GM12878 (cell line): ENCODE measurements at regions not wholly inside any gene's neighbourhood (a gene's known extent, or its start where the extent isn't known, plus 50 kb on each side); places are given as distances from the start of the nearest gene placed in this dataset.

Source experiments
- ATAC-seq: fragments of 200-7000 bp; cut with Tn5 transposase; 3 replicates; pipeline ENCODE4 v1.9.1; 2020; ENCODE audit warnings: mild to moderate bottlenecking, moderate library complexity
- BruUV-seq: library from RNA; stranded (reverse); fragments of 400-500 nt; replicated peaks from 2 replicates; lab custom pipeline; 2021; lab: Mats Ljungman, UMichigan
- CTCF ChIA-PET: fragments of 300-600 bp; sonication (Branson Sonifier 250); formaldehyde crosslinking; extraction: SDS; loops from one replicate; lab custom pipeline; 2021; ENCODE audit warnings: inconsistent platforms; lab: Yijun Ruan, JAX
- POLR2A ChIA-PET: fragments of 350-600 bp; formaldehyde crosslinking; extraction: SDS; loops from one replicate; lab custom pipeline; 2021; ENCODE audit warnings: inconsistent platforms; lab: Charles Lee
- RAD21 ChIA-PET: fragments of 300-600 bp; sonication (Branson Sonifier 250); formaldehyde crosslinking; loops from one replicate; lab custom pipeline; 2023; ENCODE audit warnings: antibody characterized with exemption; ENCODE audit not compliant: unreplicated experiment; lab: Charles Lee
- SMC1A ChIA-PET: fragments of 300-600 bp; sonication (Branson Sonifier 250); formaldehyde crosslinking; loops from one replicate; lab custom pipeline; 2023; ENCODE audit not compliant: unreplicated experiment, uncharacterized antibody; lab: Charles Lee
- DNase-seq: peaks from one replicate; pipeline ENCODE4 v3.0.0-alpha.2; 2011; ENCODE audit warnings: low read depth, low spot score
- FAIRE-seq: peaks from 3 replicates; lab custom pipeline; 2011; peaks lifted over from hg19 to GRCh38; lab: Jason Lieb, UNC
- H2AFZ ChIP-seq: 2 replicates; pipeline ENCODE4 v1.6.0; 2011; ENCODE audit warnings: low read depth, low read length, control low read depth; ENCODE audit not compliant: control insufficient read depth
- H3K27ac ChIP-seq: 2 replicates; pipeline ENCODE4 v1.5.1; 2011; ENCODE audit warnings: control low read depth; ENCODE audit not compliant: control insufficient read depth, insufficient read depth
- H3K27me3 ChIP-seq, 2 experiments: replicated peaks in 1 of 2; 2 replicates each; pipeline versions ENCODE4 v1.6.0 to v1.6.1; 2011; ENCODE audit warnings: low read length in 1 of 2; ENCODE audit not compliant: control insufficient read depth in 2 of 2, insufficient read depth in 2 of 2
- H3K36me3 ChIP-seq, 2 experiments: 2 replicates each; pipeline ENCODE4 v1.5.1; 2011; ENCODE audit warnings: low read length in 1 of 2; ENCODE audit not compliant: control insufficient read depth in 2 of 2, insufficient read depth in 2 of 2
- H3K4me1 ChIP-seq: 2 replicates; pipeline ENCODE4 v1.6.1; 2011; ENCODE audit warnings: mild to moderate bottlenecking, low read length, moderate library complexity, mixed read lengths; ENCODE audit not compliant: control insufficient read depth, insufficient read depth
- H3K4me2 ChIP-seq: 2 replicates; pipeline ENCODE4 v1.6.0; 2011; ENCODE audit warnings: control low read depth; ENCODE audit not compliant: control insufficient read depth, insufficient read depth
- H3K4me3 ChIP-seq: fragments of 200-600 bp; sonication (generic); 2 replicates; pipeline ENCODE4 v1.5.1; 2016
- H3K79me2 ChIP-seq: 2 replicates; pipeline ENCODE4 v1.6.0; 2011; ENCODE audit warnings: low read length; ENCODE audit not compliant: control insufficient read depth, insufficient read depth
- H3K9ac ChIP-seq: 2 replicates; pipeline ENCODE4 v1.8.0; 2011; ENCODE audit warnings: low read length, control low read depth, mixed read lengths; ENCODE audit not compliant: control insufficient read depth, insufficient read depth
- H3K9me3 ChIP-seq: replicated peaks from 3 replicates; pipeline ENCODE4 v1.5.1; 2011; ENCODE audit warnings: mild to moderate bottlenecking, low read length; ENCODE audit not compliant: control insufficient read depth, insufficient read depth
- H4K20me1 ChIP-seq: 2 replicates; pipeline ENCODE4 v1.6.0; 2011; ENCODE audit not compliant: control insufficient read depth, insufficient read depth
- CBX5 ChIP-seq: sonication (generic); IDR thresholded peaks from 2 replicates; pipeline ENCODE4 v1.6.1; 2016; ENCODE audit warnings: low read depth, moderate library complexity, mild to moderate bottlenecking, inconsistent platforms
- E2F4 ChIP-seq: IDR thresholded peaks from 2 replicates; pipeline ENCODE4 v1.6.1; 2012; ENCODE audit warnings: low read depth, low read length, improper control_type of control experiment
- IRF3 ChIP-seq: fragments of 450-650 bp; IDR thresholded peaks from 2 replicates; pipeline ENCODE4 v1.6.1; 2014; ENCODE audit warnings: mild to moderate bottlenecking
- MXI1 ChIP-seq: fragments of 150-350 bp; IDR thresholded peaks from 2 replicates; pipeline ENCODE4 v1.6.1; 2011; ENCODE audit warnings: low read depth, mild to moderate bottlenecking, inconsistent platforms, low read length, improper control_type of control experiment
- PAX8 ChIP-seq: fragments of 450-650 bp; IDR thresholded peaks from 2 replicates; pipeline ENCODE4 v1.6.1; 2017; ENCODE audit warnings: mild to moderate bottlenecking, moderate library complexity
- RELA ChIP-seq: fragments of 450-650 bp; IDR thresholded peaks from 2 replicates; pipeline ENCODE4 v1.8.0; 2014; ENCODE audit warnings: borderline replicate concordance; ENCODE audit not compliant: partially characterized antibody
- RELB ChIP-seq: fragments of 450-650 bp; IDR thresholded peaks from 2 replicates; pipeline ENCODE4 v1.6.1; 2017; ENCODE audit warnings: low read depth, mild to moderate bottlenecking, moderate library complexity
- SMAD1 ChIP-seq: fragments of 450-650 bp; IDR thresholded peaks from 2 replicates; pipeline ENCODE4 v1.6.1; 2018; ENCODE audit warnings: mild to moderate bottlenecking, low read depth; ENCODE audit not compliant: partially characterized antibody
- SMAD5 ChIP-seq: IDR thresholded peaks from 2 replicates; pipeline ENCODE4 v1.6.1; 2016; ENCODE audit warnings: antibody characterized with exemption, low read depth
- ZNF384 ChIP-seq: IDR thresholded peaks from 2 replicates; pipeline ENCODE4 v1.6.1; 2012; ENCODE audit warnings: low read depth, mild to moderate bottlenecking, low read length, improper control_type of control experiment, borderline replicate concordance
- WGBS: methylation state at CpG from one replicate; pipeline ENCODE4 v1.1.6; 2016; ENCODE audit warnings: low lambda C conversion rate; ENCODE audit not compliant: insufficient replicate concordance, insufficient coverage; ENCODE audit errors: missing lambda C conversion rate; 5-methylcytosine and 5-hydroxymethylcytosine counted together
- in situ Hi-C: fragments of 300-500 bp; cut with MboI; formaldehyde crosslinking; loops from 9 replicates; pipeline ENCODE4 v1.14.3; 2018; ENCODE audit warnings: mixed read lengths
- intact Hi-C: fragments of 100-400 bp; cut with micrococcal nuclease; formaldehyde crosslinking; loops from one replicate; pipeline ENCODE4 v1.14.2; 2022; ENCODE audit not compliant: unreplicated experiment

- RAD21 ChIA-PET = no interaction called here
- FAIRE-seq (no peak), ATAC-seq (no peak), DNase-seq (no peak)
- WGBS = 57% methylated on average over 9 of the region's 9 CpGs
- SMC1A ChIA-PET = interaction anchor here (1.4 kb wide), 1 partner anchor 62 kb away, joined by 3 read pairs; no protein-coding TSS in a partner anchor
- H4K20me1 ChIP-seq = no peaks in the 10 kb centered on the region
- H3K4me2 ChIP-seq = no peak overlapping the region
- H3K79me2 ChIP-seq = no peaks in the 10 kb centered on the region
- H3K4me3 ChIP-seq = no peak overlapping the region
- CTCF ChIA-PET = no interaction called here
- TF ChIP-seq PAX8 (no peak), MXI1 (no peak), SMAD1 (no peak)
- no peaks in the 10 kb centered on the region; a peak in 2 of 4 replicates for H3K27me3 ChIP-seq
- H3K27ac ChIP-seq = no peak overlapping the region
- no peaks in the 10 kb centered on the region for H3K9me3 ChIP-seq
- H3K9ac ChIP-seq = no peak overlapping the region
- BruUV-seq = no TSS peak
- no peaks in the 10 kb centered on the region for H3K36me3 ChIP-seq
- POLR2A ChIA-PET = no interaction called here
- in situ Hi-C loops = no loop called here
- intact Hi-C loops = no loop called here
- no peak overlapping the region for H2AFZ ChIP-seq
- H3K4me1 ChIP-seq = no peaks in the 10 kb centered on the region
Observed at GRCh38 chr20:50247196-50248094, 56.8 kb downstream of the CEBPB start.

- TF ChIP-seq CBX5 (no peak), SMAD5 (no peak), RELA (no peak), ZNF384 (no peak), RELB (no peak), IRF3 (no peak), E2F4 (no peak)
- ChIA-PET SMC1A (interaction anchor here (1.4 kb wide), 1 partner anchor 62 kb away, joined by 3 read pairs; no protein-coding TSS in a partner anchor), CTCF (no interaction called here), POLR2A (no interaction called here), RAD21 (no interaction called here)
- Histone ChIP-seq H3K27ac (no peak overlapping the region), H3K9ac (no peak overlapping the region), H4K20me1 (no peaks in the 10 kb centered on the region), H3K4me2 (no peak overlapping the region), H3K4me3 (no peak overlapping the region), H3K36me3 (no peaks in the 10 kb centered on the region), H3K79me2 (no peaks in the 10 kb centered on the region), H3K9me3 (no peaks in the 10 kb centered on the region), H2AFZ (no peak overlapping the region), H3K27me3 (peaks cover 0 to 2% of the 10 kb centered on the region in 2 experiments; a peak in 2 of 4 replicates), H3K4me1 (no peaks in the 10 kb centered on the region)
- BruUV-seq = no TSS peak
- in situ Hi-C loops = no loop called here
- DNase-seq (no peak), ATAC-seq (no peak), FAIRE-seq (no peak)
- intact Hi-C loops = no loop called here
- WGBS = 47% methylated on average over 17 of the region's 17 CpGs
Observed at GRCh38 chr20:50248104-50248641, 57.5 kb downstream of the CEBPB start.
